Endothelial cell of umbilical vein (primary cell): ENCODE measurements at regions not wholly inside any gene's neighbourhood (a gene's known extent, or its start where the extent isn't known, plus 50 kb on each side); places are given as distances from the start of the nearest gene placed in this dataset.

Source experiments
- BruUV-seq: library from RNA; stranded (reverse); fragments of 400-500 nt; replicated peaks from 2 replicates; lab custom pipeline; 2021; lab: Mats Ljungman, UMichigan
- CTCF ChIA-PET: fragments of 300-600, 350-600 bp; sonication (Branson Sonifier 250); formaldehyde crosslinking; loops from one replicate; lab custom pipeline; 2021; ENCODE audit warnings: antibody characterized with exemption, inconsistent platforms; lab: Charles Lee
- POLR2A ChIA-PET: fragments of 300-600, 350-600 bp; sonication (Branson Sonifier 250); formaldehyde crosslinking; loops from one replicate; lab custom pipeline; 2021; ENCODE audit warnings: antibody characterized with exemption, inconsistent platforms; lab: Charles Lee
- DNase-seq: peaks from one replicate; pipeline ENCODE4 v3.0.0-alpha.2; 2011; ENCODE audit warnings: low read depth, low spot score
- FAIRE-seq: peaks from 2 replicates; lab custom pipeline; 2011; peaks lifted over from hg19 to GRCh38; lab: Jason Lieb, UNC
- H2AFZ ChIP-seq: 2 replicates; pipeline ENCODE4 v1.6.0; 2012; ENCODE audit warnings: low read depth, low read length, control low read depth, inconsistent platforms
- H3K27ac ChIP-seq: 2 replicates; pipeline ENCODE4 v1.5.1; 2011; ENCODE audit warnings: low read depth, mild to moderate bottlenecking, control low read depth, low read length, moderate library complexity; ENCODE audit not compliant: insufficient read depth
- H3K27me3 ChIP-seq, 2 experiments: 2 replicates each; pipeline versions ENCODE4 v1.6.0 to v1.6.1; 2011; ENCODE audit warnings: low read length in 2 of 2, mixed read lengths in 1 of 2; ENCODE audit not compliant: control insufficient read depth in 2 of 2, insufficient read depth in 2 of 2
- H3K36me3 ChIP-seq, 2 experiments: 2 replicates in 1 of 2; 3 replicates in 1 of 2; pipeline ENCODE4 v1.5.1; 2011; ENCODE audit warnings: low read length in 2 of 2, mild to moderate bottlenecking in 1 of 2, moderate library complexity in 1 of 2; ENCODE audit not compliant: control insufficient read depth in 2 of 2, insufficient read depth in 2 of 2; ENCODE audit errors: extremely low read depth in 1 of 2
- H3K4me1 ChIP-seq: 3 replicates; pipeline ENCODE4 v1.5.1; 2011; ENCODE audit warnings: mild to moderate bottlenecking, low read length; ENCODE audit not compliant: control insufficient read depth, insufficient read depth; ENCODE audit errors: extremely low read depth
- H3K4me2 ChIP-seq: 2 replicates; pipeline ENCODE4 v1.6.1; 2011; ENCODE audit warnings: low read length, control low read depth, mixed read lengths; ENCODE audit not compliant: insufficient read depth
- H3K4me3 ChIP-seq, 3 experiments: fragments of 200-600 bp in 1 of 3; sonication (generic), shearing (Covaris generic) in 1 of 3; replicated peaks in 1 of 3; 2 replicates each; pipeline ENCODE4 v1.5.1; 2011 to 2016; ENCODE audit warnings: control low read depth in 3 of 3, low read length in 3 of 3, mild to moderate bottlenecking in 2 of 3, inconsistent platforms in 1 of 3, low read depth in 1 of 3, moderate library complexity in 1 of 3; ENCODE audit not compliant: insufficient read depth in 1 of 3
- H3K79me2 ChIP-seq: 2 replicates; pipeline ENCODE4 v1.6.0; 2012; ENCODE audit warnings: low read length, inconsistent platforms; ENCODE audit not compliant: control insufficient read depth, insufficient read depth
- H3K9ac ChIP-seq: replicated peaks from 2 replicates; pipeline ENCODE3; 2011; ENCODE audit warnings: low read length, control low read depth; ENCODE audit not compliant: insufficient read depth; ENCODE audit errors: extremely low read depth
- H3K9me1 ChIP-seq: replicated peaks from 3 replicates; pipeline ENCODE4 v1.6.0; 2011; ENCODE audit warnings: mild to moderate bottlenecking, low read length; ENCODE audit not compliant: control insufficient read depth, insufficient read depth; ENCODE audit errors: extremely low read depth
- H3K9me3 ChIP-seq: replicated peaks from 2 replicates; pipeline ENCODE4 v1.5.1; 2012; ENCODE audit warnings: low read length, inconsistent platforms; ENCODE audit not compliant: control insufficient read depth, insufficient read depth
- H4K20me1 ChIP-seq: replicated peaks from 2 replicates; pipeline ENCODE3; 2011; ENCODE audit warnings: mild to moderate bottlenecking, low read length; ENCODE audit not compliant: control insufficient read depth, insufficient read depth; ENCODE audit errors: extremely low read depth
- CTCF ChIP-seq, 2 donors: IDR thresholded peaks; 1 replicate in 1 of 2; 2 replicates in 1 of 2; pipeline ENCODE4 v1.5.1; 2011; ENCODE audit warnings: low read length in 2 of 2, mild to moderate bottlenecking in 2 of 2, moderate library complexity in 2 of 2, control low read depth in 1 of 2, inconsistent platforms in 1 of 2, low read depth in 1 of 2; ENCODE audit not compliant: insufficient read depth in 1 of 2; ENCODE audit errors: extremely low read depth in 1 of 2
- EZH2 ChIP-seq: IDR thresholded peaks from 2 replicates; pipeline ENCODE4 v1.6.1; 2012; ENCODE audit warnings: borderline replicate concordance, low read depth, mild to moderate bottlenecking, moderate library complexity, low read length, inconsistent platforms; ENCODE audit not compliant: severe bottlenecking
- FOS ChIP-seq: IDR thresholded peaks from 2 replicates; pipeline ENCODE4 v1.6.1; 2011; ENCODE audit warnings: mild to moderate bottlenecking, low read length, moderate library complexity, borderline replicate concordance; ENCODE audit not compliant: insufficient read depth
- GATA2 ChIP-seq: IDR thresholded peaks from 2 replicates; pipeline ENCODE4 v1.7.0; 2011; ENCODE audit warnings: low read depth, mild to moderate bottlenecking, moderate library complexity, mixed read lengths, low read length; ENCODE audit not compliant: insufficient read length, insufficient read depth
- JUN ChIP-seq: IDR thresholded peaks from 2 replicates; pipeline ENCODE4 v1.6.1; 2011; ENCODE audit warnings: borderline replicate concordance, low read depth; ENCODE audit not compliant: insufficient read length, insufficient read depth
- MAX ChIP-seq: IDR thresholded peaks from 2 replicates; pipeline ENCODE4 v1.6.1; 2011; ENCODE audit not compliant: insufficient read depth, insufficient read length
- MYC ChIP-seq: IDR thresholded peaks from one replicate; pipeline ENCODE4 v1.6.1; 2011; ENCODE audit warnings: mild to moderate bottlenecking, low read depth, low read length
- POLR2A ChIP-seq: IDR thresholded peaks from 2 replicates; pipeline ENCODE4 v1.6.1; 2012; ENCODE audit warnings: low read depth, mild to moderate bottlenecking, control low read depth, low read length
- POLR2AphosphoS5 ChIP-seq: IDR thresholded peaks from 2 replicates; pipeline ENCODE4 v1.6.1; 2012; ENCODE audit warnings: low read depth, mild to moderate bottlenecking, control low read depth, low read length, moderate library complexity; ENCODE audit not compliant: insufficient read depth
- dilution Hi-C: fragments of 300-500 bp; cut with MboI; formaldehyde crosslinking; loops from one replicate; pipeline ENCODE4 v1.15.0; 2019; ENCODE audit warnings: low sequenced_read_pairs; ENCODE audit not compliant: extremely low pct_ligation_motif_present
- intact Hi-C: fragments of 100-400 bp; cut with micrococcal nuclease; formaldehyde crosslinking; loops from one replicate; pipeline ENCODE4 v1.10.0; 2022

GRCh38 chr22:48537343-48537680 is 1290.4 kb downstream of the BRD1 start:
- Histone ChIP-seq H2AFZ (no peak overlapping the region), H4K20me1 (no peaks in the 10 kb centered on the region), H3K27ac (no peak overlapping the region), H3K4me1 (no peaks in the 10 kb centered on the region), H3K9me3 (peaks cover 2% of the 10 kb centered on the region), H3K4me2 (no peak overlapping the region), H3K4me3 (no peak overlapping the region), H3K36me3 (no peaks in the 10 kb centered on the region), H3K9ac (no peak overlapping the region), H3K9me1 (no peaks in the 10 kb centered on the region), H3K79me2 (no peaks in the 10 kb centered on the region), H3K27me3 (no peaks in the 10 kb centered on the region)
- intact Hi-C loops: no loop called here
- dilution Hi-C loops: no loop called here
- no TSS peak for BruUV-seq
- DNase-seq (no peak), FAIRE-seq (no peak)
- CTCF ChIA-PET: no interaction called here
- POLR2A ChIA-PET: no interaction called here
- TF ChIP-seq POLR2A: no peak
- TF ChIP-seq JUN: no peak
- no peak for TF ChIP-seq MAX
- TF ChIP-seq GATA2: no peak
- no peak for TF ChIP-seq MYC
- TF ChIP-seq FOS: no peak
- no peak for TF ChIP-seq EZH2
- TF ChIP-seq CTCF (IDR thresholded peaks at IDR 0.05; ENCODE audit: extremely low read depth in 1 of 2, insufficient read depth in 1 of 2, low read depth in 1 of 2, low read length in 2 of 2): no peak
- TF ChIP-seq POLR2AphosphoS5: no peak
